ENCODE measurements at regions not wholly inside any gene's neighbourhood (a gene's known extent, or its start where the extent isn't known, plus 50 kb on each side); places are given as distances from the start of the nearest gene placed in this dataset.
"Not testable (repeated sequence)": the region's sequence is repeated elsewhere in the genome, so short reads cannot be mapped to it uniquely, and the experiment has no call there.

- DNase-seq (ENCODE audit: low spot score), result peak; percentile 59
Measured at GRCh38 chr16:59632276-59632855, 898.2 kb upstream of the GOT2 start.

- not testable (repeated sequence) for DNase-seq (ENCODE audit: low spot score)
Measured at GRCh38 chr16:59624381-59624780, 890.3 kb upstream of the GOT2 start.

- no peak for DNase-seq (ENCODE audit: low spot score)
Measured at GRCh38 chr16:59614466-59615240, 880.5 kb upstream of the GOT2 start.

DNA sequence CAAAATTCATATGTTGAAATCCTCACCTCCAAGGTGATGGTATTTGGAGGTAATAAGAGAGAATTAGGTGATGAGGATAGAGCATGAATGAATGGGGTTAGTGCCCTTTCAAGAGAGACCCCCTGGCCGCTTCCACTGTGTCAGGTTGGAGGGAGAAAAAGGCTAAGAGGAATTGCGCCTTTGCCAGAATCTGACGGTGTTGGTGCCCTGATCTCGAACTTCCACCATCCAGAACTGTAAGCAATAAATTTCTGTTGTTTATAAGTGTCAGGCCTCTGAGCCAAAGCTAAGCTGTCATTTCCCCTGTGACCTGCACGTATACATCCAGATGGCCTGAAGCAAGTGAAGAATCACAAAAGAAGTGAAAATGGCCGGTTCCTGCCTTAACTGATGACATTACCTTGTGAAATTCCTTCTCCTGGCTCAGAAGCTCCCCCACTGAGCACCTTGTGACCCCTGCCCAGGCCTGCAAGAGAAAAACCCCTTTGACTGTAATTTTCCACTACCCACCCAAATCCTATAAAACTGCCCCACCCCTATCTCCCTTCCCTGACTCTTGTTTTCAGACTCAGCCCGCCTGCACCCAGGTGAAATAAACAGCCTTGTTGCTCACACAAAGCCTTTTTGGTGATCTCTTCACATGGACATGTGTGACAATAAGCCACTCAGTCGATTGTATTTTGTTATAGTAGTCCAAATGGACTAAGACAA, 878.9 kb upstream of the GOT2 start:
- DNase-seq (ENCODE audit: low spot score), result not testable (repeated sequence)

DNA sequence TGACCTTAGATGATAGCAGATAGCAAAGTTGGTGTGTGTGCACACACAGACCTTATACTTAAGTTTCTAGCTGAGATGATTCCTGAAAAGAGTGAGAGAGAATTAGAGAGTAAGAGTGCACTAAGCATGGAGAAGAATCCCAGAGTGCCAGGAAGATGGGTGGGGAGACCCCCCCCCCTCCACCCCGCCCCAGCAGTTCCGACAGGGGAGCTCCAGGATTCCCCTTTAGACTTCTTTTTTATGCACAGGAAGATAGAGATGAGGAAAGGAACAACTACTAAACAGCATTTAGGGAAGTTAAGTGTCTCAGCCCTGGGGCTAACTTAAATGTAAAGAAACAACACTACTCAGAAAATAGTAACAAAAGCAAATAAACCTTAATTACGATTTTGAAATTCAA, 878.0 kb upstream of the GOT2 start:
- no peak for DNase-seq (ENCODE audit: low spot score)

- DNase-seq (ENCODE audit: low spot score), result peak; percentile 4
Measured at GRCh38 chr16:59611556-59611955, 877.4 kb upstream of the GOT2 start.

DNA sequence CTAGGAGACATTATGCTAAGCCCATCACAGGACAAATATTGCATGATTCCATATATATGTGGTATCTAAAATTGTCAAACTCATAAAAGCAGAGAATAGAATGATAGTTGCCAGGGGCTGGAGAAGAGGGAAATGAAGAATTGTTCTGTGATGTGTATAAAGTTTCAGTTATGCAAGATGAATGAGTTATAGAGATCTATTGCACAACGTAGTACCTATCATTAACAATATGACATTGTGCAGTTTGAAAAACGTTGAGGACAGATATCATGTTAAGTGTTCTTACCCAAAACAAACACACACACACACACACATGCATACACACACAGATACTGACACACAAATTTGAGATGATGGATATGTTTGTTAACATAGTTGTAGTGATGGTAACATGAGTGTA, 871.6 kb upstream of the GOT2 start:
- DNase-seq (ENCODE audit: low spot score), result no peak

- peak; percentile 28 for DNase-seq (ENCODE audit: low spot score)
Measured at GRCh38 chr16:59604354-59604753, 870.2 kb upstream of the GOT2 start.

DNA sequence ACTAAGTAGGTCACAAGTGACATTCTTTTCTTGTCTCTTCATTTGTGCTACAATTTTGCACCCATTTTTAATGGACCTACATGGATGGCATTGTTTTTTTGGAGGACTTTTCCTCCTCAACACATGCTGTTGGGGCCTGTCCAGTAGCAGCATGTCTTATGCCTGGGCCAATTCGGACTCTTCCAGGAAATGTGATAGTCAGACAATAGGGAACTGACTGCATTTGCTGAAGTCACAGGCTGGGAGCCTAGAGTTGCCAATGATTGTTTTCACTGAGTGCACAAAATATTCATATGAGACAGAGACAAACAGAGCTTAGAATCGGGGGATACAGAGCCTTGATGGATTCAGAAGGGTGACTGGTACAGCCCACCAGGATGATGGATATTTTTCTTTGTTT, 867.3 kb upstream of the GOT2 start:
- DNase-seq (ENCODE audit: low spot score), result no peak

DNA sequence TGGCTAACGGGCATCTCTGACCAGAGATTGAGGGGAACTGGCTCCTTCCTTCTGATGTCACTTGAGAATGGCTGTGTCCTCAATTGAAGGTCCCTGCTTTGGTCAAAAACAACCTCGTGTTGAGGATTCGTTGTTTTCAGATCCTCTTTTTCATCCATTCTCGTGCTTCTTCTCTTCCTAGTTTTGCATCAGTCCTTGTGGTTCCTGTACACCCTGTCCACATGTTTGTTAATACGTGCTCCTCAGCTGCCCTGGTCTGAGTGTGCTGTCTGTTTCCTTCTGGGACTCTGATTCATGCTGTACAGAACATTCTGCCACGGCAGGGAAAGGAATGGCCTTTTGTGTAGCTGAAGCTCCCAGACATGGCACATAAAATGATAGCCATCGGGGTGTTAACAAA, 863.2 kb upstream of the GOT2 start:
- no peak for DNase-seq (ENCODE audit: low spot score)

DNA sequence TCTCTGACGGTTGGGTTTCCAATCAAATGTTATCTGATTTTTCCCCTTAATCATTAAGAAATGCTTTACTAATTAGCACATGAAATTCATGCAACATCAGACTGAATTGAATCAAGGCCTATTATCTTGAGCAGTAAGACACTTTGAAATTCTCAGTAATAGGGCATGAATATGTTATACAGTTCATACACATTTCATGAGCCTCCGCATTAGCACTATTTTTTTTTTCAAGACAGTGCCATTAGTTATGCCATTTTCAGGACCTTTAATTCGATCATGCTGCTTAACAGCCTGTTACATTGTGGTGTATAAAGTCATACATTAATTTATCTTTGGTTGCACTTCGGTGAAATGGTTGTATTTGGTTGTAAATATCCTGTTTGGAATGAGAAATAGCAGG, 862.6 kb upstream of the GOT2 start:
- DNase-seq (ENCODE audit: low spot score), result no peak

DNA sequence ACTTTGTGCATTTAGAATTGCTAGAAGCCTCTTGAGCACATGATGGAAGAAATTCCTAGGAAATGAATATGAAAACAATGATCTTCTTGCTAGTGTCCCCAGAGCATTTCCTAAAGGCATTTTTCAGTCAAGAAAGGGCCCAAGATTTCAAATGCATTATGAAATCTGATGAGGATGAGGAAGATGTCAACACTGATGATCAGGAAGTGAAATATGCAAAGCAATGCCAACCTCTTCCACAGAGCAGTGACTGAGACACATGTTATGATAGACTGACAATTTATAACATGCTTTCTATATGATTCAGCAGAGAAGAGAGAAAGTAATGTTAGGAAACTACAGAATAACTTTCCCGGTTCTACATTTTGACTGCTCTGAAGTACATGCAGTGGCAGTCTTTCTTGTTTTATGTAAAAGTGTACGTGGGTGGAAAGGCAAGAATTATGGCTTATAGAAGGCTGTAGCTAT, 859.1 kb upstream of the GOT2 start:
- DNase-seq (ENCODE audit: low spot score), result peak; percentile 75

DNA sequence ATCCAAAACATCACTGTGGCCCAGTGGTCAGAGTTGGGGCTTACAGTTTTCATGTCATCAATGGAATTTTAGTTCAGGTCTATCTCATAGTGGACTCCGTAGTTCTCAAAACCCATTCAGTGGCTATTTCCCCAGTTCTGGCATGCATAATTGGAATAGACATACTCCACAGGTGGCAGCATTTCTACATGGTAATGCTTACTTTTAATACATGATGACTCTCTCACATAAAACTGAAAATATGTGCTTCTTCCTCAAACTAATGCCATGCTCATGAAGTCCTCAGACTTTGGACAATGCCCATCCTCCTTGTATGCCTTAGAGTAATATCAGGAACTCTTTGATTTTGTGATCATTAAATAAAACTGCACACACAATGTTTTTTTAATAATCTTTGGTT, 857.4 kb upstream of the GOT2 start:
- DNase-seq (ENCODE audit: low spot score), result peak; percentile 35

- DNase-seq (ENCODE audit: low spot score), result no peak
Measured at GRCh38 chr16:59590845-59591244, 856.7 kb upstream of the GOT2 start.

- no peak for DNase-seq (ENCODE audit: low spot score)
Measured at GRCh38 chr16:59586331-59586730, 852.2 kb upstream of the GOT2 start.

GRCh38 chr16:59574296-59574695, 840.2 kb upstream of the GOT2 start:
- DNase-seq (ENCODE audit: low spot score), result no peak

- DNase-seq (ENCODE audit: low spot score), result peak; percentile 59
Measured at GRCh38 chr16:59573528-59574271, 839.6 kb upstream of the GOT2 start.

DNA sequence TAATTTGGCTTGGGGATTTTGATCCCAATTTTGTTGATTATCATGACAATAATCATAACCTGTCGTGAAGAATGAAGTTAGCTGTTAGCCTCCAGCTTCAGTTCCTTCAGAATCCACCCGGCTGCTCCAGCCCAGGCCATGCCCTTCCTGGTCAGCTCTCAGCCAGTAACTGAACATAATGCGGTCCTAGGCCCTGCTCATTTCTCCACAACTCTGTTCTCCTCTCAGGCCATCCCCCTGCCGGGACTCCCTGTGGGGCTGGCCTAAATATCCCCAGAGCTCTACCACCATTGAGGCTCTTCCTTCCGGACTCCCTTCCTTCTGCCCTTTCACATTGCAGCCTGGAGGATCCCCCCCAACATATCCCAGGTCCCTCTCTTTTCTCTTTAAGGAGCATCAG, 833.4 kb upstream of the GOT2 start:
- DNase-seq (ENCODE audit: low spot score), result no peak

DNA sequence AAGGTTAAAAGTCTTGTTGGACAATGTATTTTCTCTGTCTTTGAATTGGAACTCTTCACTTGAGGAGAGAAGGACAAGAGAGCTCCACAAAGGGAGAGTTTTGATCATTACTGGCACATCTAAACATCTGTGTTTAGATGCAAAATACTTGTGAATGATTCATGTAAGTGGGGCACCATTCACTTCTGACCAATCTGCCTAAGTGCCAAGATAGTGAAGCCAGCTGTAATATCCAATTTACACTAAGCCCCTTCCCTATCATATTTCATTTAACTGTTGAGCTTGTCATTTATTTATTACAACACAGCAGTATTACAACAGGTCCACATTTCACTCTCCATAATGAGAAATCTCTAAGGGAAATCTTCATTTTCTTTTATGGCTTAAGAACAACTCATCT, 832.3 kb upstream of the GOT2 start:
- peak; percentile 11 for DNase-seq (ENCODE audit: low spot score)

DNA sequence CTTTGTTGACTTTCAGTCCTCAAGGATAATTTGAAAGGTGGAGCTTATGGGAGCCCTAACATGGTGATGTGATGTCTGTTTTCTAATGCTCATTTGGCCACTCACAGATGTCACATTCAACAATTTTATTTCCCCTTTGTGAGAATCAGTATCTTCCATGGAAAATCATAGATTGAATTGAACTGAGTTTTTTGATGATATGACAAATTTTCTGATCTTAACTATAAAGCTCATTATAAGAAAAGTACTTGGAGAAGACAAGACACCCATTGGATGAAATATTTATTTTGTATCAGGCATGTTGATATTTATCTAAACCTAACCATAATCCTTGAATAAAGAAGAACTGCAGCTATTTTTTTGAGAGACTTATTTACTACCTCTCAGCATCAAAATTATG, 824.6 kb upstream of the GOT2 start:
- no peak for DNase-seq (ENCODE audit: low spot score)

DNA sequence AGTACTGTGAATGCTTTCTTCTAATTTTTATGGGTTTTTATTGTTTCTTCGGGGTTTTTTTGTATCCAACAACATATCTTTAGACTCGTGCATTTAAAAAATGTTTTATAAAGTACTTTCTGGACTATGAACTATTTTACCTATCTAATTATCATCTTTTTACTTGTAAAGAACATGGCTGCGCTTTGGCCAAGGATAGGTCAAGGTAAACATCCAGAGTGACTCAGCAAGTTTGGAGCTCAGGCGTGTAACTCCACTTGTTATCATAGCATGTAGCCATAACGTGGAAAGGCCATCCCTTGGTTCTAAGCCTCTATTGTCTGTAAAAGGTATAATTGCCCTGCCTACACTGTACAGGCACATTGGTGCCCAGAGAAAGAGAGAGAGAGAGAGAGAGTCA, 818.0 kb upstream of the GOT2 start:
- DNase-seq (ENCODE audit: low spot score), result no peak

- no peak for DNase-seq (ENCODE audit: low spot score)
Measured at GRCh38 chr16:59545721-59546120, 811.6 kb upstream of the GOT2 start.

DNA sequence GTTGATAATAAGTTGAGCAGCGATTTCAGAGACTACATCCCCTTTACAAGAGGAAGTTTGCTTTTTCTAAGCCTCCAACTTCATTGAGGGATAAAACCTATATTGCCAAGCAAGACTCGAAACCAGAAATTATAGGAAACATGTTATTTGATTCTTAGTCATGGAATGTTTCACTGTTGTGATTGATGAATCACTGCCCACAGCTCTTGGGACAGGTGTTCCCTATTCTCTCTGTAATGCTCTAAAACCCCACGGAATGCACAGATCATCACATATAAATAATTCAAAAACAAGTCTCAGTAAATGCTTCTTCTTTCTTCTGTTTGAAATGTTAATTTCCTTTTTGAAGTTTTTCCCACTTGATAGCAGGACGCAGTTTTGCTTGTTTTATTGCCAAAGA, 809.5 kb upstream of the GOT2 start:
- peak; percentile 40 for DNase-seq (ENCODE audit: low spot score)
